NCI-H524 treated with DMSO at 0.1 percent for 48 hours (cell line): ENCODE measurements at regions not wholly inside any gene's neighbourhood (a gene's known extent, or its start where the extent isn't known, plus 50 kb on each side); places are given as distances from the start of the nearest gene placed in this dataset.

Experiments used
- DNase-seq: peaks from one replicate; lab custom pipeline; 2025; lab: John Stamatoyannopoulos, UW

GRCh38 chr18:55120896-55121295 is 161.6 kb upstream of the CCDC68 start:
- no peak for DNase-seq

- DNase-seq = no peak
These were observed 160.2 kb upstream of the CCDC68 start for GRCh38 chr18:55119434-55119833.

- no peak for DNase-seq
These were observed 159.8 kb upstream of the CCDC68 start for GRCh38 chr18:55119016-55119415.

DNA sequence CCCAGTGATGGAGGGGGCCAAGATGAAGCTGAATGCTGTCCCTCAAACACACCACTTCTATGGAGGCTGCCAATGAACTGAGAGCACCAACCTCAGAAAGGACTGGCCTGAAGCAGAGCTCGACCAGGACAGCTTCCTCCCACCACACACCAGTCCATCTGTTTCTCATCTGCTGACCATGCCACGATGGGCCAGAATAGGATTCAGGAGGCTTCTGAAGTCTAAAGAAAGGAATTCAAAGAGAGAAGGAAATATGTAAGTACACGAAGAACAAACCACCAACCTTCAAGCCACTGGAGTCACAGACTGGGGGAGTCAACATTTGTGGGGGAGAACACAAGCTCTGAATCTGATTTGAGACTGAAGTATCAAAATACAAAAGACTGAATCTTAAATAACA is 157.6 kb upstream of the CCDC68 start:
- DNase-seq = no peak

DNA sequence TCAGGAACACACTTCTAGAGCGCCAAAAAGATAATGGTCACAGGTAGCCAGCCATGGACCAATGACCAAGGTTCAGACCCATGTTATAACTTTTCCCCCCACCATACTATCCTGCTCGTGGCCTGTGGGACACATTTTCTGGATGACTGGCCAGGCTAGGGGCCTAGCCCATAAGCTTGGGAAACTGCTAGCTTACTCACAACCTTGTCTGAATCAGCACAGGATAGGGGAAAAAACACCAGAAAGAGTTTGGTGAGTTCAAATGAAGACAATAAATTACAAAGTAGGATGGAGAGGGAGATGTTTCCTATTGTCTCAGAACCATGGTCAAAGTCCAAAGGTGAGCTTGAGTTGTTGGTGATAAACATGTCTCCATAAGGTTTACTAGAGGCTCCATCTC is 156.3 kb upstream of the CCDC68 start:
- no peak for DNase-seq

DNA sequence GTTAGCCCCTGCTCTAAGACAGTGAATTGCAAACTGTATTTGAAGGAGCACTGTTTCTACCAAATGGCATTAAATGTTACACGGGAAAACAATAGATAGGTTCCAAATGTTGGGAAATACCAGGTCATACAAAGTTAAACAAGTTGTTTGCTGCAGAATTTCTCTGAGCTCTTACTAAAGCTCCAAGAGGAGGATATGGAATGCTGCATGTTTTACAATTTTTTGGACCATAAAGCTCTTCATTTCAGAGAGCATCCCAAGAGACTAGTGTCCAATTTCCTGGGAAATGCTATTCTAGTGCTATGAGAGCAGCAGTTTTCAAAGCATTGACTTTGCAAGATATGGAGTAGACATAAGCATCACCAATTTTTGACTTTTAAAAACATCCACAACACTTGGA is 155.6 kb upstream of the CCDC68 start:
- DNase-seq = no peak

GRCh38 chr18:55113800-55114199 is 154.5 kb upstream of the CCDC68 start:
- DNase-seq = no peak

DNA sequence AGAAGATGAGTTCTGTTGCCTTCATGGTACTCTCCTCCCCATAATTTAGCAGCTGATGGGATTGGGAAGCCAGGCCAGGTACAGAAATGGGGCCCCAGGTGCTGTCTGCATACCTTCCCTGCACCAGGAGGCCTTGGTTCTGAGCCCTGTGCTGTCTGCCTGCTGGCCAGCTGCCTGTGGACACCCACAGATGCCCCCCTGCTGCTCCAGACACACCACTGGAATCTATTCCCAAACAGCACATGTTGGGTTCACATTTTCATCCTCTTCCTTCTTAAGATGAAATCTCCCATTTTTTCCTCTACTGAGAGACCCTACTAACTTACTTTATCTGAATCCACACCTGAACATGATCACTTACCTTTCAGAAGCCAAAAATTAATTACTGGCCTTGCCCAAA is 152.0 kb upstream of the CCDC68 start:
- no peak for DNase-seq

DNA sequence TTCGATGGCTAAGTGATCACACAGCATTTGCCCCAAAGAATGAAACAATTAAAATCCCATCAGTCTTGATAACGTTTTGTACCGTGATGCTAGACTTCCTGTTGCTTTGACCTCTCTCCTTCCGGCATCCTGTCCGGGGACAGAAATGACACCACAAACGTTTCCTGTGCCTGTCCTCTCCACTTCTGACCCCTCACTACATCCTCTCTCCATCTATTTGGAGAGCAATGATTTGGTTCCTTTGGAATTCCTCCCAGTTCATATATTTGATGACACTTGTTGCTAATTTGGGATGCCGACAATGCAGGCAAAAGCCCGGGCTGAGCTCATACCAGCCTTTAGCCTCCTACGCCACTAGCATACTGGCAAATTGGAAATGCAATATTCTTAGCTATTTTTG is 151.2 kb upstream of the CCDC68 start:
- no peak for DNase-seq

DNA sequence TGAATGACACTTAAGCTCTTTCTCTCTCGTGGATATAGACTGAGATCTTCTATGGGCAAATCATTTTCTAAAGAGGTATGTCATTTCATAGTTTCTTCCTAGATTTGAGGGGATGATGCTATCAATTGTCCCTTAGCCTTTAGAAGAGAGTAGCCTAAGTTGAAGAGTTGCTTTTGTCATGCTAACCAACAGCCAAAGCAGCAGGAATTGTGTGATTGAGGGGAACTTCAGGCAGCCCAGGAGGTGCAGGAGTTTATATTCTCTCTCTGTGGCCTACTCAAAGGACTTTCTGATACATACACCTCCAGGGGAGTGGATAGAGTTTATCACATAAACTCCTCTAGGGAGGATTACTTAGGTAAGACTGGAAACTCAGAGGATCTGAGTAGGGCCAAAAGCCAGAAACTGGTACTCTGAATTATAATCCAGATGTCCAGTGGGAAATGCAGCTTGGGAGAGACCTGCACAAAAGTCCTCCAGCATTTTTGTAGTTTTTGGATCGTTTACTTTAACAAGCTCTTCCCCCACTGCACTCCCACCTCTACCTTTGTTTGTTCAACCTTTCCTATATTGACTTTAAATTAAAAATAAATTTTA is 150.7 kb upstream of the CCDC68 start:
- DNase-seq = no peak

- DNase-seq = no peak
These were observed 147.6 kb upstream of the CCDC68 start for GRCh38 chr18:55106906-55107305.

- no peak for DNase-seq
These were observed 147.2 kb upstream of the CCDC68 start for GRCh38 chr18:55106466-55106865.

GRCh38 chr18:55105873-55106272 is 146.6 kb upstream of the CCDC68 start:
- DNase-seq = no peak

- DNase-seq = no peak
These were observed 143.7 kb upstream of the CCDC68 start for GRCh38 chr18:55102958-55103456.

- DNase-seq = no peak
These were observed 143.2 kb upstream of the CCDC68 start for GRCh38 chr18:55102501-55102900.

- no peak for DNase-seq
These were observed 142.2 kb upstream of the CCDC68 start for GRCh38 chr18:55101458-55101824.

GRCh38 chr18:55100817-55101457 is 141.7 kb upstream of the CCDC68 start:
- DNase-seq = no peak

DNA sequence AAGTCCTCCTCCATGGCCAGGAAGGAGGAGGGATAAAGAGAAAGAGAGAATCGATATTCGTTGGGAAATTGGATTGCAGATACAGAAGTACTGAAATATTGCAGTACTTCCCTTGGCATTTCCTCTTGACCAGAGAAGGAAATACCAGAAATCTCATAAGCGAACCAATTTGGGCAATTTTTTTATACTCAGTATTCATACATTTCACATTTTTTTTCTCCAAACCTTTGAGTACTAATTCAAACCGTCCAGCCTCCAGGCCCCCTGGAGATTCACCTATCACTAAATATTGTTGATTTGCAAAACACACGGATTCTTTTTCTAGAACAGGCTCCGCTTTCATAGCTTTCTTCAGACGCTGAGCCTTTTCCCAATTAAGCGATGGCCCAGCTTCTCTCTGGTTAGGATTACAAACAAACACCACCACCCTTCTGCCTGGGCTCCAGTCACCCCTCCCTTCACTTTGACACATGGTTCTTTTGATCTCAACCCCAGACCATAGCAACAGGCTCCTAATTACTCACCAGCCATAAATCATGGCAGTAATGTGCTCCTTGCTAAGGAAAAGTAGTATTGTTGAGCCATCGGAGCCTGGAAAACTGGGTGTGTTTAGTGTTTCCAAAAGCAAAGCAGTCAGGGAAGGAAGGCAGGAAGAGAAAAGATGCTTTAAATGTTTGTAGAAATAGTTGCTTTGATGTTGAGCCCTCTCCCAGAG is 138.4 kb upstream of the CCDC68 start:
- no peak for DNase-seq

- DNase-seq = no peak
These were observed 137.1 kb upstream of the CCDC68 start for GRCh38 chr18:55096263-55096951.

GRCh38 chr18:55095584-55095983 is 136.3 kb upstream of the CCDC68 start:
- DNase-seq = peak; percentile 13

GRCh38 chr18:55093808-55094207 is 134.5 kb upstream of the CCDC68 start:
- no peak for DNase-seq

- no peak for DNase-seq
These were observed 134.0 kb upstream of the CCDC68 start for GRCh38 chr18:55093295-55093694.

GRCh38 chr18:55092166-55092565 is 132.9 kb upstream of the CCDC68 start:
- no peak for DNase-seq
